H9 (cell line): ENCODE measurements at regions not wholly inside any gene's neighbourhood (a gene's known extent, or its start where the extent isn't known, plus 50 kb on each side); places are given as distances from the start of the nearest gene placed in this dataset.

Source experiments
- DNase-seq: peaks from one replicate; pipeline ENCODE4 v3.0.0-alpha.2; 2017
- H2AFZ ChIP-seq: one replicate; pipeline ENCODE4 v1.6.1; 2013; ENCODE audit warnings: mild to moderate bottlenecking, low read length, control low read depth, moderate library complexity
- H2AK5ac ChIP-seq: 2 replicates; pipeline ENCODE4 v1.6.1; 2013; ENCODE audit warnings: low read length, control low read depth, mixed read lengths; ENCODE audit not compliant: insufficient read length
- H2BK120ac ChIP-seq: one replicate; pipeline ENCODE4 v1.6.1; 2013; ENCODE audit warnings: low read depth, mild to moderate bottlenecking, low read length, control low read depth, inconsistent platforms; ENCODE audit not compliant: poor library complexity, severe bottlenecking
- H2BK12ac ChIP-seq: 2 replicates; pipeline ENCODE4 v1.6.1; 2013; ENCODE audit warnings: low read length, control low read depth, mixed read lengths, low read depth; ENCODE audit not compliant: insufficient read length
- H2BK15ac ChIP-seq: 2 replicates; pipeline ENCODE4 v1.6.1; 2013; ENCODE audit warnings: low read depth, low read length, control low read depth
- H2BK20ac ChIP-seq: one replicate; pipeline ENCODE4 v1.6.1; 2013; ENCODE audit warnings: low read depth, mild to moderate bottlenecking, low read length, control low read depth, inconsistent platforms; ENCODE audit not compliant: poor library complexity, severe bottlenecking
- H2BK5ac ChIP-seq: 2 replicates; pipeline ENCODE4 v1.6.1; 2013; ENCODE audit warnings: low read length, control low read depth, mixed read lengths; ENCODE audit not compliant: insufficient read length
- H3K14ac ChIP-seq: 2 replicates; pipeline ENCODE4 v1.6.1; 2013; ENCODE audit warnings: low read length, control low read depth; ENCODE audit not compliant: insufficient read depth
- H3K18ac ChIP-seq: 2 replicates; pipeline ENCODE4 v1.6.1; 2013; ENCODE audit warnings: low read depth, mild to moderate bottlenecking, mixed read lengths, low read length, control low read depth; ENCODE audit not compliant: insufficient read length
- H3K23ac ChIP-seq: 2 replicates; pipeline ENCODE4 v1.6.1; 2013; ENCODE audit warnings: low read length, control low read depth, mixed read lengths, low read depth; ENCODE audit not compliant: insufficient read length
- H3K23me2 ChIP-seq: 2 replicates; pipeline ENCODE4 v1.6.1; 2013; ENCODE audit warnings: low read depth, mild to moderate bottlenecking, mixed read lengths, low read length, control low read depth; ENCODE audit not compliant: insufficient read length, poor library complexity, severe bottlenecking
- H3K27ac ChIP-seq: 2 replicates; pipeline ENCODE4 v1.5.1; 2013; ENCODE audit warnings: low read length, control low read depth, mixed read lengths, low read depth; ENCODE audit not compliant: insufficient read length
- H3K27me3 ChIP-seq: 2 replicates; pipeline ENCODE4 v1.6.1; 2013; ENCODE audit warnings: low read length, control low read depth, inconsistent platforms; ENCODE audit not compliant: insufficient read depth
- H3K4ac ChIP-seq: 2 replicates; pipeline ENCODE4 v1.6.1; 2013; ENCODE audit warnings: low read depth, mild to moderate bottlenecking, control low read depth, inconsistent platforms, low read length, moderate library complexity
- H3K4me1 ChIP-seq: 2 replicates; pipeline ENCODE4 v1.6.1; 2013; ENCODE audit warnings: low read length, control low read depth, inconsistent platforms; ENCODE audit not compliant: insufficient read depth
- H3K4me2 ChIP-seq: 2 replicates; pipeline ENCODE4 v1.6.1; 2013; ENCODE audit warnings: low read length, control low read depth, mixed read lengths; ENCODE audit not compliant: insufficient read length, insufficient read depth
- H3K56ac ChIP-seq: 2 replicates; pipeline ENCODE4 v1.6.1; 2013; ENCODE audit warnings: low read depth, mild to moderate bottlenecking, mixed read lengths, low read length, control low read depth; ENCODE audit not compliant: insufficient read length
- H3K79me1 ChIP-seq: 2 replicates; pipeline ENCODE4 v1.6.1; 2013; ENCODE audit warnings: low read depth, mild to moderate bottlenecking, moderate library complexity, low read length, control low read depth, inconsistent platforms; ENCODE audit not compliant: insufficient read depth, poor library complexity, severe bottlenecking
- H3K79me2 ChIP-seq: 2 replicates; pipeline ENCODE4 v1.6.1; 2013; ENCODE audit warnings: low read length, control low read depth, inconsistent platforms; ENCODE audit not compliant: insufficient read depth
- H3K9ac ChIP-seq: 2 replicates; pipeline ENCODE4 v1.6.1; 2013; ENCODE audit warnings: low read length, control low read depth, mixed read lengths; ENCODE audit not compliant: insufficient read length; ENCODE audit errors: extremely low read depth
- H3K9me3 ChIP-seq: one replicate; pipeline ENCODE4 v1.6.1; 2013; ENCODE audit warnings: low read depth, low read length, inconsistent platforms; ENCODE audit not compliant: control insufficient read depth
- H3T11ph ChIP-seq: one replicate; pipeline ENCODE4 v1.6.1; 2013; ENCODE audit warnings: mild to moderate bottlenecking, low read length, control low read depth, inconsistent platforms
- H4K20me1 ChIP-seq: one replicate; pipeline ENCODE4 v1.6.1; 2013; ENCODE audit not compliant: control insufficient read depth, insufficient read length, insufficient read depth
- H4K5ac ChIP-seq: 2 replicates; pipeline ENCODE4 v1.6.1; 2013; ENCODE audit warnings: low read depth, mild to moderate bottlenecking, mixed read lengths, low read length, control low read depth; ENCODE audit not compliant: insufficient read length
- H4K8ac ChIP-seq: replicated peaks from 2 replicates; pipeline ENCODE4 v1.6.1; 2013; ENCODE audit warnings: low read length, control low read depth, mixed read lengths, low read depth; ENCODE audit not compliant: insufficient read length
- H4K91ac ChIP-seq: 2 replicates; pipeline ENCODE4 v1.6.1; 2013; ENCODE audit warnings: low read depth, mild to moderate bottlenecking, moderate library complexity, mixed read lengths, low read length, control low read depth; ENCODE audit not compliant: insufficient read length
- H3K27ac Mint-ChIP-seq, 3 experiments: 2 replicates in 2 of 3; 3 replicates in 1 of 3; pipeline ENCODE4 v1.8.0; 2020 to 2021; ENCODE audit warnings: mixed read lengths in 3 of 3, mild to moderate bottlenecking in 1 of 3, moderate library complexity in 1 of 3
- H3K27me3 Mint-ChIP-seq: 2 replicates; pipeline ENCODE4 v1.8.0; 2021; ENCODE audit warnings: low read depth, mild to moderate bottlenecking, moderate library complexity, mixed read lengths
- H3K36me3 Mint-ChIP-seq, 3 experiments: 2 replicates in 2 of 3; 3 replicates in 1 of 3; pipeline ENCODE4 v1.8.0; 2020 to 2021; ENCODE audit warnings: low read depth in 3 of 3, mixed read lengths in 3 of 3; ENCODE audit not compliant: insufficient read depth in 1 of 3
- H3K4me1 Mint-ChIP-seq, 2 experiments: 2 replicates each; pipeline ENCODE4 v1.8.0; 2020; ENCODE audit warnings: mixed read lengths in 2 of 2
- H3K4me3 Mint-ChIP-seq, 2 experiments: 2 replicates in 1 of 2; 3 replicates in 1 of 2; pipeline ENCODE4 v1.8.0; 2020 to 2021; ENCODE audit warnings: mild to moderate bottlenecking in 2 of 2, mixed read lengths in 2 of 2, moderate library complexity in 1 of 2
- H3K9me3 Mint-ChIP-seq, 2 experiments: 2 replicates in 1 of 2; 3 replicates in 1 of 2; pipeline ENCODE4 v1.8.0; 2020; ENCODE audit warnings: mild to moderate bottlenecking in 2 of 2, mixed read lengths in 2 of 2, moderate library complexity in 1 of 2
- whole genome bisulfite sequencing: extraction: QIAGEN DNeasy Blood & Tissue Kit; methylation state at CpG from one replicate; pipeline ENCODE4 v1.1.7; 2013; ENCODE audit warnings: missing lambda C conversion rate, low lambda C conversion rate, mixed read lengths; ENCODE audit not compliant: insufficient read length; ENCODE audit errors: extremely low coverage; 5-methylcytosine and 5-hydroxymethylcytosine counted together
- TF ChIP-seq, protein P1 (sequence below): fragments of 200-600 bp; sonication (generic); conservative IDR thresholded peaks from 3 replicates; pipeline ENCODE4 v1.8.0; 2021; ENCODE audit warnings: antibody characterized with exemption, mild to moderate bottlenecking

GRCh38 chr14:83462759-83463158 is 1929.1 kb upstream of the SEL1L start:
- H4K5ac ChIP-seq, result no peak overlapping the region
- H2BK5ac ChIP-seq, result no peak overlapping the region
- H4K8ac ChIP-seq, result no peak overlapping the region
- H2BK12ac ChIP-seq, result no peak overlapping the region
- H3K27me3 ChIP-seq, result no peaks in the 10 kb centered on the region
- H3K4me3 Mint-ChIP-seq, result no peak overlapping the region
- H3K18ac ChIP-seq, result no peak overlapping the region
- H3K27ac ChIP-seq, result no peak overlapping the region
- no peak overlapping the region for H2BK15ac ChIP-seq
- H2AFZ ChIP-seq, result no peak overlapping the region
- no peak overlapping the region for H3T11ph ChIP-seq
- H2BK120ac ChIP-seq, result no peak overlapping the region
- H3K9me3 ChIP-seq, result no peaks in the 10 kb centered on the region
- H3K23ac ChIP-seq, result no peak overlapping the region
- no peak overlapping the region for H3K56ac ChIP-seq
- peaks cover 24 to 25% of the 10 kb centered on the region in 2 experiments for H3K9me3 Mint-ChIP-seq
- no peaks in the 10 kb centered on the region for H3K4me1 ChIP-seq
- no peaks in the 10 kb centered on the region for H3K23me2 ChIP-seq
- H3K27me3 Mint-ChIP-seq, result no peaks in the 10 kb centered on the region
- no peaks in the 10 kb centered on the region for H4K20me1 ChIP-seq
- no peak overlapping the region for H3K4ac ChIP-seq
- no peak overlapping the region for H2AK5ac ChIP-seq
- no CpG with 5 or more reads among the region's 3 CpGs for WGBS
- H3K36me3 Mint-ChIP-seq, result peaks cover 15 to 26% (median 24%) of the 10 kb centered on the region in 3 experiments
- no peak overlapping the region for H3K9ac ChIP-seq
- no peaks in the 10 kb centered on the region for H3K4me1 Mint-ChIP-seq
- H3K27ac Mint-ChIP-seq, result no peak overlapping the region
- H3K4me2 ChIP-seq, result no peak overlapping the region
- no peaks in the 10 kb centered on the region for H3K79me2 ChIP-seq
- no peaks in the 10 kb centered on the region for H3K79me1 ChIP-seq
- DNase-seq, result no peak
- TF ChIP-seq, protein P1, sequence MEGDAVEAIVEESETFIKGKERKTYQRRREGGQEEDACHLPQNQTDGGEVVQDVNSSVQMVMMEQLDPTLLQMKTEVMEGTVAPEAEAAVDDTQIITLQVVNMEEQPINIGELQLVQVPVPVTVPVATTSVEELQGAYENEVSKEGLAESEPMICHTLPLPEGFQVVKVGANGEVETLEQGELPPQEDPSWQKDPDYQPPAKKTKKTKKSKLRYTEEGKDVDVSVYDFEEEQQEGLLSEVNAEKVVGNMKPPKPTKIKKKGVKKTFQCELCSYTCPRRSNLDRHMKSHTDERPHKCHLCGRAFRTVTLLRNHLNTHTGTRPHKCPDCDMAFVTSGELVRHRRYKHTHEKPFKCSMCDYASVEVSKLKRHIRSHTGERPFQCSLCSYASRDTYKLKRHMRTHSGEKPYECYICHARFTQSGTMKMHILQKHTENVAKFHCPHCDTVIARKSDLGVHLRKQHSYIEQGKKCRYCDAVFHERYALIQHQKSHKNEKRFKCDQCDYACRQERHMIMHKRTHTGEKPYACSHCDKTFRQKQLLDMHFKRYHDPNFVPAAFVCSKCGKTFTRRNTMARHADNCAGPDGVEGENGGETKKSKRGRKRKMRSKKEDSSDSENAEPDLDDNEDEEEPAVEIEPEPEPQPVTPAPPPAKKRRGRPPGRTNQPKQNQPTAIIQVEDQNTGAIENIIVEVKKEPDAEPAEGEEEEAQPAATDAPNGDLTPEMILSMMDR, result no peak
- no peak overlapping the region for H2BK20ac ChIP-seq
- no peak overlapping the region for H4K91ac ChIP-seq
- no peak overlapping the region for H3K14ac ChIP-seq
